ENCODE measurements at regions not wholly inside any gene's neighbourhood (a gene's known extent, or its start where the extent isn't known, plus 50 kb on each side); places are given as distances from the start of the nearest gene placed in this dataset.
"Not testable (repeated sequence)": the region's sequence is repeated elsewhere in the genome, so short reads cannot be mapped to it uniquely, and the experiment has no call there.

GRCh38 chr6:144384427-144384826, 99.3 kb downstream of the UTRN start:
- POLR2A ChIA-PET: no interaction called here
- H2AFZ ChIP-seq (ENCODE audit: low read length): no peak overlapping the region
- H3K4me1 ChIP-seq (ENCODE audit: insufficient read depth, low read length): no peaks in the 10 kb centered on the region
- intact Hi-C loops (cut with micrococcal nuclease; ENCODE audit: unreplicated experiment) (no loop called here), in situ Hi-C loops (cut with HindIII; ENCODE audit: extremely low pct_ligation_motif_present, low pct_unique_long_range_greater_than_20kb) (no loop called here)
- H4K20me1 ChIP-seq (ENCODE audit: insufficient read depth, low read length): peaks cover 35% of the 10 kb centered on the region
- 99% methylated on average over 4 of the region's 4 CpGs for WGBS (ENCODE audit: low lambda C conversion rate)
- H3K9ac ChIP-seq (ENCODE audit: insufficient read depth, low read depth, low read length): no peak overlapping the region
- H3K27me3 ChIP-seq (ENCODE audit: control insufficient read depth in 1 of 2, insufficient read depth in 2 of 2, low read length in 2 of 2): no peaks in the 10 kb centered on the region
- FAIRE-seq (no peak), DNase-seq (ENCODE audit: low spot score) (no peak), ATAC-seq (no peak; the same call in 2 of the 3 replicates)
- TF ChIP-seq, protein P1, sequence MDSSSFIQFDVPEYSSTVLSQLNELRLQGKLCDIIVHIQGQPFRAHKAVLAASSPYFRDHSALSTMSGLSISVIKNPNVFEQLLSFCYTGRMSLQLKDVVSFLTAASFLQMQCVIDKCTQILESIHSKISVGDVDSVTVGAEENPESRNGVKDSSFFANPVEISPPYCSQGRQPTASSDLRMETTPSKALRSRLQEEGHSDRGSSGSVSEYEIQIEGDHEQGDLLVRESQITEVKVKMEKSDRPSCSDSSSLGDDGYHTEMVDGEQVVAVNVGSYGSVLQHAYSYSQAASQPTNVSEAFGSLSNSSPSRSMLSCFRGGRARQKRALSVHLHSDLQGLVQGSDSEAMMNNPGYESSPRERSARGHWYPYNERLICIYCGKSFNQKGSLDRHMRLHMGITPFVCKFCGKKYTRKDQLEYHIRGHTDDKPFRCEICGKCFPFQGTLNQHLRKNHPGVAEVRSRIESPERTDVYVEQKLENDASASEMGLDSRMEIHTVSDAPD (CRISPR knock-in tag; IDR thresholded peaks at IDR 0.05): no peak
- TF ChIP-seq SIX4 (CRISPR knock-in tag; IDR thresholded peaks at IDR 0.05): no peak
- no peak for TF ChIP-seq ZNF572 (CRISPR knock-in tag; IDR thresholded peaks at IDR 0.05)
- TF ChIP-seq FOXM1 (CRISPR knock-in tag; IDR thresholded peaks at IDR 0.05): no peak
- no peak for TF ChIP-seq ZNF121 (CRISPR knock-in tag; IDR thresholded peaks at IDR 0.05)
- no peak overlapping the region for H3K4me2 ChIP-seq (ENCODE audit: low read depth, low read length)
- no peaks in the 10 kb centered on the region for H3K9me3 ChIP-seq (ENCODE audit: low read length)
- H3K4me3 ChIP-seq (replicated peaks in 1 of 3; ENCODE audit: insufficient read depth in 1 of 3, low read depth in 2 of 3, low read length in 3 of 3): no peak overlapping the region
- CTCF ChIA-PET (ENCODE audit: low intra/inter-chr PET ratio, low total read pairs): no interaction called here
- peaks cover 83% of the 10 kb centered on the region for H3K79me2 ChIP-seq (ENCODE audit: insufficient read depth, low read length)
- H3K36me3 ChIP-seq (replicated peaks in 1 of 2; ENCODE audit: control insufficient read depth in 1 of 2, insufficient read depth in 2 of 2, low read length in 2 of 2): peaks cover 0 to 4% of the 10 kb centered on the region in 2 experiments; a peak in 4 of 5 replicates
- BruUV-seq (replicated peaks): no TSS peak
- no peak overlapping the region for H3K27ac ChIP-seq (ENCODE audit: extremely low read length, insufficient read depth, low read length)

- H3K27ac ChIP-seq (ENCODE audit: extremely low read length, insufficient read depth, low read length); FAIRE-seq; in situ Hi-C loops (cut with HindIII; ENCODE audit: extremely low pct_ligation_motif_present, low pct_unique_long_range_greater_than_20kb); intact Hi-C loops (cut with micrococcal nuclease; ENCODE audit: unreplicated experiment); BruUV-seq (replicated peaks); H3K9ac ChIP-seq (ENCODE audit: insufficient read depth, low read depth, low read length); H3K27me3 ChIP-seq (ENCODE audit: control insufficient read depth in 1 of 2, insufficient read depth in 2 of 2, low read length in 2 of 2); ATAC-seq; H3K4me1 ChIP-seq (ENCODE audit: insufficient read depth, low read length); POLR2A ChIA-PET; H3K9me3 ChIP-seq (ENCODE audit: low read length); H3K4me3 ChIP-seq (replicated peaks in 1 of 3; ENCODE audit: insufficient read depth in 1 of 3, low read depth in 2 of 3, low read length in 3 of 3); H3K4me2 ChIP-seq (ENCODE audit: low read depth, low read length); DNase-seq (ENCODE audit: low spot score); CTCF ChIA-PET (ENCODE audit: low intra/inter-chr PET ratio, low total read pairs); H2AFZ ChIP-seq (ENCODE audit: low read length): not testable (repeated sequence)
- WGBS (ENCODE audit: low lambda C conversion rate): 98% methylated on average over 7 of the region's 7 CpGs
- peaks cover 11 to 21% of the 10 kb centered on the region in 2 experiments for H3K36me3 ChIP-seq (replicated peaks in 1 of 2; ENCODE audit: control insufficient read depth in 1 of 2, insufficient read depth in 2 of 2, low read length in 2 of 2)
- peaks cover 53% of the 10 kb centered on the region for H4K20me1 ChIP-seq (ENCODE audit: insufficient read depth, low read length)
- peak; percentile 85 for TF ChIP-seq ZNF121 (CRISPR knock-in tag; IDR thresholded peaks at IDR 0.05)
- H3K79me2 ChIP-seq (ENCODE audit: insufficient read depth, low read length): peaks cover 80% of the 10 kb centered on the region
Measured at GRCh38 chr6:144389474-144389873, 104.3 kb downstream of the UTRN start.

Measured in HepG2 (cell line).